B cell (primary cell): ENCODE measurements at regions not wholly inside any gene's neighbourhood (a gene's known extent, or its start where the extent isn't known, plus 50 kb on each side); places are given as distances from the start of the nearest gene placed in this dataset.

Experiments
- CTCF ChIP-seq: fragments of 200-600 bp; IDR thresholded peaks from one replicate; pipeline ENCODE4 v1.8.0; 2022; ENCODE audit warnings: antibody characterized with exemption, mild to moderate bottlenecking
- EZH2 ChIP-seq: IDR thresholded peaks from 2 replicates; pipeline ENCODE4 v1.6.1; 2012; ENCODE audit warnings: borderline replicate concordance, low read depth, mild to moderate bottlenecking, moderate library complexity, low read length; ENCODE audit not compliant: insufficient read depth, poor library complexity, severe bottlenecking

- TF ChIP-seq CTCF = no peak
- TF ChIP-seq EZH2 = no peak
Observed at GRCh38 chr18:40576507-40577115, 1378.4 kb upstream of the PIK3C3 start.
